GM10248 (cell line): ENCODE measurements at regions not wholly inside any gene's neighbourhood (a gene's known extent, or its start where the extent isn't known, plus 50 kb on each side); places are given as distances from the start of the nearest gene placed in this dataset.

Source experiments
- CTCF ChIA-PET: fragments of 300-600 bp; sonication (Branson Sonifier 250); formaldehyde crosslinking; extraction: SDS; loops from one replicate; lab custom pipeline; 2021; ENCODE audit warnings: antibody characterized with exemption; lab: Yijun Ruan, JAX
- POLR2A ChIA-PET: fragments of 350-650 bp; sonication (Branson Sonifier 250); formaldehyde crosslinking; extraction: SDS; loops from one replicate; lab custom pipeline; 2020; ENCODE audit warnings: antibody characterized with exemption; lab: Yijun Ruan, JAX
- DNase-seq: peaks from one replicate; pipeline ENCODE4 v3.0.0; 2012; ENCODE audit errors: extremely low spot score
- CTCF ChIP-seq: IDR thresholded peaks from 2 replicates; pipeline ENCODE4 v1.5.1; 2012; ENCODE audit warnings: mild to moderate bottlenecking, low read depth; ENCODE audit errors: extremely low read depth, missing control alignments, control extremely low read depth

- no peak for DNase-seq
- ChIA-PET POLR2A (no interaction called here), CTCF (no interaction called here)
- no peak for TF ChIP-seq CTCF
These were observed 251.4 kb upstream of the PUDP start for GRCh38 chrX:7399373-7399772.

GRCh38 chrX:7390441-7390840, 242.5 kb upstream of the PUDP start:
- TF ChIP-seq CTCF, result no peak
- ChIA-PET CTCF (interaction anchor here (1.4 kb wide), 1 partner anchor 14 kb away, joined by 3 read pairs; no protein-coding TSS in a partner anchor), POLR2A (no interaction called here)
- no peak for DNase-seq

DNA sequence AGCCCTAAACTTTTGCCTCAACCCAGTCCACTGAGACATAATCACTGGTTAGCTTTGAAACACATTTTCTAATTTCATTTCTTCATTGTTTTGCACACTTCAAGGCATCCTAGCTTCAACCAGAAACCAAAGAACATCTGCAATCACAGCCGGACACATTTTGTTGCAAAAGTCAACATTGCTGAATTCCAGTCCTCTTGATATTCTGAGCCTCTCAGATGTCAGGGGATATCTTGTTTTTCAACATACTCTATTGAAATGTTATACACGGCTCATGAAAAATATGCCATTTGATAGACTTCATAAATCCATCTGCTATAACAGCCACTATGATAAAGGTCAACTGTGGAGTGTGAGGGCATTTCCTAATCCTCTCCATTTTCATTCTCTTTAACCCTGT, 241.6 kb upstream of the PUDP start:
- no peak for TF ChIP-seq CTCF
- POLR2A ChIA-PET, result no interaction called here
- CTCF ChIA-PET, result no interaction called here
- DNase-seq, result no peak

- ChIA-PET CTCF (no interaction called here), POLR2A (no interaction called here)
- DNase-seq, result no peak
- TF ChIP-seq CTCF, result no peak
These were observed 237.2 kb upstream of the PUDP start for GRCh38 chrX:7385131-7385530.

- ChIA-PET CTCF (no interaction called here), POLR2A (no interaction called here)
- TF ChIP-seq CTCF, result no peak
- no peak for DNase-seq
These were observed 230.5 kb upstream of the PUDP start for GRCh38 chrX:7378406-7378805.

- ChIA-PET CTCF (no interaction called here), POLR2A (no interaction called here)
- TF ChIP-seq CTCF, result no peak
- DNase-seq, result no peak
These were observed 225.0 kb upstream of the PUDP start for GRCh38 chrX:7372825-7373525.

DNA sequence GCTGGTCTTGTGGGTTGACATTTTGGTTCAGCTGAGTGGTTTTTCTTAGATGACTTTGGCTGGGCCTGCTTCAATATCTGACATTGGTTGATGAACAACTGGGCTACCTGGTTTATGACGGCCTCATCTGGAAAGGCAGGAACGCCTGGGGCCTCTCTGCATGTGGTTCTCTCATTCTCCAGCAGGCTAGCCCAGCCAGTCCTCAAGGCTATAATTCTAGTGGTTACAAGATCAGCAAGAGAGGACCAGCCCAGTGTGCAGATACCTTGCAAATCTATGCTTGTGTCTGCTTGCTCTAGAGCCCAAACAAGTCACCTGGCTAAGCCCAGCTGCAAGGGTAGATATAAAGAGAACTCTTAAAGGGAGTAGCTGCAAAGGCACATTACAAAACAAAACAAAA, 214.2 kb upstream of the PUDP start:
- POLR2A ChIA-PET, result no interaction called here
- no peak for TF ChIP-seq CTCF
- CTCF ChIA-PET, result no interaction called here
- no peak for DNase-seq
